RWPE2 (cell line): ENCODE measurements at regions not wholly inside any gene's neighbourhood (a gene's known extent, or its start where the extent isn't known, plus 50 kb on each side); places are given as distances from the start of the nearest gene placed in this dataset.

Experiments used
- ATAC-seq: fragments of 200-7000 bp; cut with Tn5 transposase; 3 replicates; pipeline ENCODE4 v1.9.1; 2021; ENCODE audit warnings: low read depth
- DNase-seq: peaks from one replicate; pipeline ENCODE4 v3.0.0-alpha.2; 2020; ENCODE audit warnings: low spot score
- H3K27ac ChIP-seq: fragments of 450-650 bp; 2 replicates; pipeline ENCODE4 v1.5.1; 2017; ENCODE audit warnings: mild to moderate bottlenecking; ENCODE audit not compliant: poor library complexity, severe bottlenecking
- H3K27me3 ChIP-seq: fragments of 250-450 bp; sonication (Bioruptor Pico); 2 replicates; pipeline ENCODE4 v1.5.1; 2021; ENCODE audit warnings: mild to moderate bottlenecking, moderate library complexity; ENCODE audit not compliant: insufficient read depth, poor library complexity, severe bottlenecking
- H3K36me3 ChIP-seq: fragments of 250-450 bp; sonication (Bioruptor Pico); 2 replicates; pipeline ENCODE4 v1.5.1; 2020; ENCODE audit warnings: low read depth, mild to moderate bottlenecking, moderate library complexity
- H3K4me1 ChIP-seq: fragments of 250-450 bp; sonication (Bioruptor Pico); 2 replicates; pipeline ENCODE4 v1.5.1; 2021; ENCODE audit warnings: mild to moderate bottlenecking, moderate library complexity; ENCODE audit not compliant: insufficient read depth, poor library complexity, severe bottlenecking
- H3K4me3 ChIP-seq: fragments of 250-450 bp; sonication (Bioruptor Pico); 2 replicates; pipeline ENCODE4 v1.5.1; 2021; ENCODE audit warnings: mild to moderate bottlenecking, moderate library complexity; ENCODE audit not compliant: severe bottlenecking
- H3K9me3 ChIP-seq: fragments of 250-450 bp; sonication (Bioruptor Pico); 2 replicates; pipeline ENCODE4 v1.5.1; 2021; ENCODE audit warnings: mild to moderate bottlenecking, moderate library complexity; ENCODE audit not compliant: severe bottlenecking
- CTCF ChIP-seq: fragments of 450-650 bp; IDR thresholded peaks from one replicate; pipeline ENCODE4 v1.5.1; 2017; ENCODE audit warnings: mild to moderate bottlenecking, moderate library complexity; ENCODE audit not compliant: poor library complexity, severe bottlenecking

GRCh38 chr2:222797261-222797660 lies 63.6 kb upstream of the ACSL3 start:
- H3K4me3 ChIP-seq: no peak overlapping the region
- no peaks in the 10 kb centered on the region for H3K36me3 ChIP-seq
- no peaks in the 10 kb centered on the region for H3K9me3 ChIP-seq
- H3K27me3 ChIP-seq: no peaks in the 10 kb centered on the region
- peaks cover 12% of the 10 kb centered on the region for H3K4me1 ChIP-seq
- DNase-seq (no peak), ATAC-seq (0 out of 3 replicates have a peak, but pooled peaks have one; percentile 45)
- no peak overlapping the region for H3K27ac ChIP-seq
- TF ChIP-seq CTCF: peak; percentile 76

GRCh38 chr2:222797871-222798270 lies 63.0 kb upstream of the ACSL3 start:
- TF ChIP-seq CTCF: peak; percentile 4
- no peaks in the 10 kb centered on the region for H3K9me3 ChIP-seq
- peaks cover 12% of the 10 kb centered on the region for H3K4me1 ChIP-seq
- no peak for DNase-seq
- H3K36me3 ChIP-seq: no peaks in the 10 kb centered on the region
- no peak overlapping the region for H3K27ac ChIP-seq
- ATAC-seq: no peak
- no peaks in the 10 kb centered on the region for H3K27me3 ChIP-seq
- H3K4me3 ChIP-seq: no peak overlapping the region

GRCh38 chr2:222798528-222798927 lies 62.3 kb upstream of the ACSL3 start:
- no peak for ATAC-seq
- no peaks in the 10 kb centered on the region for H3K9me3 ChIP-seq

GRCh38 chr2:222799262-222799918 lies 61.4 kb upstream of the ACSL3 start:
- DNase-seq (no peak), ATAC-seq (no peak)
- no peaks in the 10 kb centered on the region for H3K36me3 ChIP-seq
- H3K9me3 ChIP-seq: no peaks in the 10 kb centered on the region
- H3K27ac ChIP-seq: no peak overlapping the region
- H3K27me3 ChIP-seq: no peaks in the 10 kb centered on the region
- no peak for TF ChIP-seq CTCF
- peaks cover 12% of the 10 kb centered on the region for H3K4me1 ChIP-seq
- H3K4me3 ChIP-seq: no peak overlapping the region

More at GRCh38 chr2:222798528-222798927, 62.3 kb upstream of the ACSL3 start:
- Histone ChIP-seq H3K4me3 (no peak overlapping the region), H3K27me3 (no peaks in the 10 kb centered on the region), H3K4me1 (peaks cover 12% of the 10 kb centered on the region), H3K36me3 (no peaks in the 10 kb centered on the region), H3K27ac (no peak overlapping the region)
- no peak for DNase-seq
- no peak for TF ChIP-seq CTCF

- no peak for TF ChIP-seq CTCF
- ATAC-seq: no peak
- Histone ChIP-seq H3K4me1 (peaks cover 28% of the 10 kb centered on the region), H3K27me3 (no peaks in the 10 kb centered on the region), H3K36me3 (no peaks in the 10 kb centered on the region), H3K4me3 (no peak overlapping the region), H3K9me3 (no peaks in the 10 kb centered on the region), H3K27ac (no peak overlapping the region)
- no peak for DNase-seq
Measured at GRCh38 chr2:222802514-222803196, 58.2 kb upstream of the ACSL3 start.
